HUES48 (cell line): ENCODE measurements at regions not wholly inside any gene's neighbourhood (a gene's known extent, or its start where the extent isn't known, plus 50 kb on each side); places are given as distances from the start of the nearest gene placed in this dataset.

ENCODE experiments used
- H3K27ac ChIP-seq: one replicate; pipeline ENCODE4 v1.7.0; 2013; ENCODE audit warnings: low read depth, low read length, inconsistent platforms
- H3K27me3 ChIP-seq: 2 replicates; pipeline ENCODE4 v1.6.1; 2013; ENCODE audit warnings: mild to moderate bottlenecking, low read length; ENCODE audit not compliant: control insufficient read depth, insufficient read depth
- H3K36me3 ChIP-seq: 2 replicates; pipeline ENCODE4 v1.6.1; 2013; ENCODE audit warnings: low read length; ENCODE audit not compliant: control insufficient read depth, insufficient read depth
- H3K4me1 ChIP-seq: 2 replicates; pipeline ENCODE4 v1.6.1; 2013; ENCODE audit warnings: mild to moderate bottlenecking, low read length; ENCODE audit not compliant: control insufficient read depth, insufficient read depth
- H3K4me3 ChIP-seq: 2 replicates; pipeline ENCODE4 v1.5.1; 2013; ENCODE audit warnings: mild to moderate bottlenecking, low read depth, low read length
- H3K9ac ChIP-seq: 2 replicates; pipeline ENCODE4 v1.6.1; 2013; ENCODE audit warnings: mild to moderate bottlenecking, low read depth, low read length, moderate library complexity
- H3K9me3 ChIP-seq: 2 replicates; pipeline ENCODE4 v1.6.1; 2013; ENCODE audit warnings: low read length; ENCODE audit not compliant: control insufficient read depth, insufficient read depth

DNA sequence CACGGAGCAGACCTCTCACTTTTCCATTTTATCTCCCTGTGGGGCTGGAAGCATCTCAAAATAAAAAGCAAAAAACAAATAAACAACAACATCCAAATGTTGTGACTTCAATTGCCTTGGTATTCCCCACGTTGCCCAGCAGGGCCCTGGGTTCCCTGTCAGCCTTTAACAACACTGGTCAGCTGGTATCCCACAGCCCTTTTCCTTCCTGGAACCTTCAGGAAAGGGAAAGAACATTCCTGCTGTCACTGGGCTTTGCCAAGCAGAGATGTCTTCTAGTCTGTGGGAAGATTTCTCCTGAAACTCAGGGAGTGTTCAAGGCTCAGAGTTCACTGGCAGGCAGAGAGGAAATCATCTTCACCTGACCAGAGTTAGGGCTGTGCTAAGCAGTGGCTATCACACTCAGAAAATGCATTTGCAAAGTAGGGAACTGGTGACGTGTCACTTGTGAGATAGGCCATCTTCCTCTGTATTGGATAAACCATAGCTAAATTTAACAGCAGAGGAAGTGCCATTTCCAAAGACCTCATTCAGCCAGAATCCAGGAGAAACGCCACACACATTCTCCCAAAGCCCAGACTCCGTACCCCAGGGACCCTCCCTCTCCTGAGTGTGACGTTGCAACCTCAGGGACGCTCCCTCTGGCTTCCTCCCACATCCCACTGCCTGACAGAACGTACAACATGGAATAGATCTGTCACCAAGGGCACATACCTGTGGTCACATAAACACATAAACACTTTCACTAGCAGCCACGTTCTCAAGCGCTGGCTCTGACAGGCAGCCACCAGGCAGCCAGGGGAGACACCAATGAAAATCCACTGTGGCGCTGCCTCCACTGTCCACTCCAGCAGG, 274.0 kb upstream of the DAPK1 start:
- Histone ChIP-seq H3K27ac (no peak overlapping the region), H3K4me1 (no peaks in the 10 kb centered on the region; the same call in 1 of the 2 replicates), H3K4me3 (no peak overlapping the region), H3K9me3 (no peaks in the 10 kb centered on the region), H3K27me3 (no peaks in the 10 kb centered on the region), H3K9ac (no peak overlapping the region), H3K36me3 (no peaks in the 10 kb centered on the region)

DNA sequence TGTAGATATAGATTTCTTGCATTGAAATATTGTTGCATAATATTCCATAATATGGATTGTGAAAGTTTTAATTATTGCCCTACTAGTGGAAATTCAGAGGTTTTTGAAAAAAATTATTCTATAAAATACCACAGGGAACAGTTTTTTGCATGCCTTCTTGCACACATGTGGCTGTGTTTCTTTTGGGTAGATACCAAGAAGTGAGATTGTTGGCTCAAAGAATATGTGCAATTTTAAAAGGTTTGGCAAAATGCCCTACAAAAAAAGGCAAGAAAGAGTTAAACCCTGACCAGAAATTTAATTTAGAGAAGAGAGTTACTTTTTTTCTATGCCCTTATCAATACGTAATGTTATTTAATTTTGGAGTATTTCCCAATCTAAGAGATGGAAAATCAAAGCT, 270.8 kb upstream of the DAPK1 start:
- Histone ChIP-seq H3K36me3 (no peaks in the 10 kb centered on the region), H3K9ac (no peak overlapping the region), H3K4me3 (no peak overlapping the region), H3K27me3 (no peaks in the 10 kb centered on the region), H3K4me1 (no peaks in the 10 kb centered on the region; the same call in 1 of the 2 replicates), H3K27ac (no peak overlapping the region), H3K9me3 (no peaks in the 10 kb centered on the region)

DNA sequence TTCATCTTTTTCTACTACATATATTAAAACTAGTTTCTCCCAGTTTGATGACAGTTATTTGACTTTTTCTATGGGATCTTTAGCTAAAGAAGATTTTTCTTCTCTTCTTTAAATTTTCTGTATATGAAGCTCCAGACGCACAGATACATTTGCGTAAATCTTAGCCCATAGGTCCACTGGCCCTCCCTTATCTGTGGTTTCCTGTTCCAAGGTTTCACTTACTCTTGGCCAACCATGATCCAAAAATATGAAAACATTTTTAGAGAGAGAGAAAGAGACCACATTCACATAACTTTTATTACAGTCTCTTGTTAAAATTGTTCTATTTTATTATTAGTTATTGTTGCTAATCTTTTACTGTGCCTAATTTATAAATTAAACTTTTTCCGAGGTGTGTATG, 270.2 kb upstream of the DAPK1 start:
- H3K36me3 ChIP-seq = no peaks in the 10 kb centered on the region
- H3K9ac ChIP-seq = no peak overlapping the region
- no peaks in the 10 kb centered on the region; the same call in 1 of the 2 replicates for H3K4me1 ChIP-seq
- H3K27me3 ChIP-seq = no peaks in the 10 kb centered on the region
- H3K27ac ChIP-seq = no peak overlapping the region
- H3K4me3 ChIP-seq = no peak overlapping the region
- H3K9me3 ChIP-seq = no peaks in the 10 kb centered on the region

DNA sequence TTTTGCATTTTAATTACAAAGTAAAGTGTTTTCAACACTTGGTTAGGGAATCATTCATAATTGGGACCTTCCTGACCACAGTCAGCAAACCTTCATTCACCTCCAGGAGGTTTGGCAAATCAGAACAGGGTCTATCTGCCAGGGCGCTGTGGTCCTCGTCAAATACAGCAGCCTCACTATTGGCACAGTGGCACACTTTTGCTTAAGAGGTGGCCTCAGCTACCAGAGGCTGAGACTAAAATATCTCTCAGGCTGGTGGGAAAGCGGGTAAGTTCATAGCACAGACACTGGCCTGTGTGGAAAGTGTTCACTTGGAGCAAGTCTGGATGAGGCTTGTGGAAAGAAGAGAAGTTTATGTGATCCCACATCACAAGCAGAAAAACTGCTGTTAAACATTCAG, 268.6 kb upstream of the DAPK1 start:
- no peak overlapping the region for H3K4me3 ChIP-seq
- H3K4me1 ChIP-seq = no peaks in the 10 kb centered on the region
- no peak overlapping the region for H3K27ac ChIP-seq
- no peaks in the 10 kb centered on the region for H3K36me3 ChIP-seq
- no peak overlapping the region for H3K9ac ChIP-seq
- H3K9me3 ChIP-seq = no peaks in the 10 kb centered on the region
- H3K27me3 ChIP-seq = no peaks in the 10 kb centered on the region

DNA sequence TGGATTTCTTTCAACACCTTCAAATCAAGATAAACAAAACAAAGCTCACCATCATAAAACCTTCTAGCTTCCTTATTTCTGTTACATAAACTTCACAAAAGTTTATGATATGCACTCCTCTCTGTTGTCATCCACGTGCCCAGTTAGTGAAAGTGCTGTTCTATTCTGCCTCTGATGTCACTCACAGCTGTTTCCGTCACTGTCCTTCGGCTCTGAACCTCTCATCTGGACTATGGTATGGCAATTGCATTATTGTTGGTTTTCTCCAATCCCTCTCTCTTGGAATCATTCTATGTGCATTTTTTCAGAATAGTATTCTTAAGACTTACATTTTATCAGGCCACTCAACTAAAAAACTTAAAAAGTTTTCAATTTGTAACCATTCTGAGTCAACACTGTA, 264.2 kb upstream of the DAPK1 start:
- Histone ChIP-seq H3K4me1 (no peaks in the 10 kb centered on the region), H3K27ac (no peak overlapping the region), H3K36me3 (no peaks in the 10 kb centered on the region), H3K9me3 (no peaks in the 10 kb centered on the region), H3K9ac (no peak overlapping the region), H3K4me3 (no peak overlapping the region), H3K27me3 (no peaks in the 10 kb centered on the region)

DNA sequence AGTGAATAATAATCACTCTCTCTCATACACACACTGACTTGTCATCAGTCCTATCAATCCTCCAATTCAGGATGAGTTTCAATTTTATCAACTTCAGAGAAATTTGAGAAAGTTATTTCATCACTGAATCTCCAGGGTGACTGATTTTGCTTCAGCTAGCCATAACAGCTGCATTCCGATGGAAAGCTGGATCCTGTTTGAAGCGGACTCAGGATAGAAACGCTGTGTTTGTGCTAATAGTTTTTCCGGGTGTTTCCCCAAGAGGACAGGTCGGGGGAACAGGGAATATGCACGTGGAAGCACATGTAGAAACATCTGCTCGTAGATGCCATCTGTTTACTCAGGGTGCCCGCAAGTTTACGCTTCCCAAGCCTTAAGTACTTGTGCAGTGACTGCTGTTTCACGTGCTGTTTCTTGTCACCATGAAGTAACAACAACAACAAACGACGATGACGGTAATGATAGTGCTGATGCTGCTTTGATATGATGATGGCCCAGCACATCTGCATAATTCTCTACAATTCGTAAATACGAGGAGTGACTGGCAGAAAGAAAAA, 263.7 kb upstream of the DAPK1 start:
- Histone ChIP-seq H3K4me1 (no peaks in the 10 kb centered on the region), H3K9ac (no peak overlapping the region), H3K36me3 (no peaks in the 10 kb centered on the region), H3K27ac (no peak overlapping the region), H3K27me3 (no peaks in the 10 kb centered on the region), H3K4me3 (no peak overlapping the region), H3K9me3 (no peaks in the 10 kb centered on the region)

DNA sequence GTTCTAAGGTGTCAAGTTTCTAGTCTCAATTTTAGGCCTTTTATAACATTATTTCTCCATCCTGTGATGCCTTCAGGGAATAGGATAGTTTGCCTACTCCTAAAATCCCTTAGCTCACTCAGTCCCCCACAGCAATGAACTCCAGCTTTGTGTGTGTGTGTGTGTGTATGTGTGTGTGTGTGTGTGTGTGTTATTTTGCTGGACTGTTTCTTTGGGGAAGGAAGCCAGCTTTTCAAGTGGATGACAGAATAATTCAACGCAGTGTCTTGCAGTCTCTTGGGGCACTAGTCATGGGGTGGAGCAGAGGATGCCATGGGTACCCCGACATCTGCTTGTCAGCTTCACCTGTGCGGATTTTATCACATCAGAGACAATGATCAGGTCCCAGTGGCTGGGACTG, 262.8 kb upstream of the DAPK1 start:
- Histone ChIP-seq H3K4me3 (no peak overlapping the region), H3K36me3 (no peaks in the 10 kb centered on the region), H3K9me3 (no peaks in the 10 kb centered on the region), H3K27me3 (no peaks in the 10 kb centered on the region), H3K9ac (no peak overlapping the region), H3K4me1 (no peaks in the 10 kb centered on the region), H3K27ac (no peak overlapping the region)

DNA sequence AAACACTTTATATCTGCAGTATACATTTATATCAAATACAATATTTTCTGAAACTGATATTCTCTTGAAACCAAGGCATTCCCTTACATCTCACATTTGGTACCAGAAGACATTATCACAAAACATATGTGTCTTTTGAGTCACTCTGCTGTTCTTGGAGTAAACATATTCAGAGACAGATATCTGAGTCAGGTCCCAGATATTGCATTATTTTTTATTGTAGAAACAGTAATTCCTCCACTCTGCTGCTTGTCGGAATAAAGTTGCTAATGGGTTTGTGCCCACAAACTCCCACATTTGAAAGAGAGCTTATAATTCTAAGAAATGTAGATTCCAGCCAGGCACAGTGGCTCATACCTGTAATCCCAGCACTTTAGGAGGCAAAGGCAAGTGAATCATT, 261.1 kb upstream of the DAPK1 start:
- no peaks in the 10 kb centered on the region for H3K9me3 ChIP-seq
- no peaks in the 10 kb centered on the region for H3K27me3 ChIP-seq
- no peak overlapping the region for H3K4me3 ChIP-seq
- H3K9ac ChIP-seq = no peak overlapping the region
- no peaks in the 10 kb centered on the region for H3K36me3 ChIP-seq
- no peaks in the 10 kb centered on the region for H3K4me1 ChIP-seq
- H3K27ac ChIP-seq = no peak overlapping the region

DNA sequence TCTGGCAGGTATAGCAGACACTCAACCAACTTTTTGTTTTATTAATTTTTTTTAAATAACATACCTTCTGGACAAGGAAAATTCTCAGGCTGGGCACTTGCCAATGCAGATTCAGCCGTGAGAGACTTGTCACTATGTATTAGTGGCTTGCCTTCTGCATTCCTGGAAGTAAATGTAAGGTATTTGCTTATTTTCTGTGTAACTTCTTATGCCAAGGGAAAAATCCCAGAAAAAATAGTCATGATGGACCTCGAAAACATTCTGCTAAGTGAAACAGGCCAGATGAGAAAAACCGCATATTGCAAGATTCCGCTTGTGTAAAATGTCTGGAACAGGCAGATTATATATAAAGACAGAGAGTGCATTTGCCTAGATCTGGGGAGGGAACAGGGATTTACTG, 260.3 kb upstream of the DAPK1 start:
- no peak overlapping the region for H3K4me3 ChIP-seq
- no peaks in the 10 kb centered on the region for H3K36me3 ChIP-seq
- no peaks in the 10 kb centered on the region for H3K9me3 ChIP-seq
- no peak overlapping the region for H3K9ac ChIP-seq
- no peaks in the 10 kb centered on the region for H3K27me3 ChIP-seq
- no peak overlapping the region for H3K27ac ChIP-seq
- H3K4me1 ChIP-seq = no peaks in the 10 kb centered on the region

DNA sequence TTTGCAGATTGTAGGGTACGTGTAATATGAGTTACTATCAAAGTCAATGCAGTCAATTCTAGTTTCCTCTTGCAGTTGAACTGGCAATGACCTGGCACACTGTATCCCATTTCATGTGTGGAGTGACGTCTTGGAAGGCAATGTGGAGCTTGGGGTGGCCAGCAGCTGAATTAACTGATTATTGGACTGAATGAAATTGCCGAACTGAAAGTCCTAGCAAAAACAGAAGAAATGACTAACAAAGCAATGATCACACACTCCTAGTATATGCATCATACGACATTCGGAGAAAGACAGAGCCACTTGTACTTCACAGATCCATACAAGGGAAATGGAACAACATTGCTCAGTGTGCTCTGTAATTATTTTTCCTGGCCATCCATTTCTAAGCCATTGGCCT, 259.1 kb upstream of the DAPK1 start:
- Histone ChIP-seq H3K4me3 (no peak overlapping the region), H3K36me3 (no peaks in the 10 kb centered on the region), H3K27ac (no peak overlapping the region), H3K9me3 (no peaks in the 10 kb centered on the region), H3K4me1 (no peaks in the 10 kb centered on the region), H3K9ac (no peak overlapping the region), H3K27me3 (no peaks in the 10 kb centered on the region)

DNA sequence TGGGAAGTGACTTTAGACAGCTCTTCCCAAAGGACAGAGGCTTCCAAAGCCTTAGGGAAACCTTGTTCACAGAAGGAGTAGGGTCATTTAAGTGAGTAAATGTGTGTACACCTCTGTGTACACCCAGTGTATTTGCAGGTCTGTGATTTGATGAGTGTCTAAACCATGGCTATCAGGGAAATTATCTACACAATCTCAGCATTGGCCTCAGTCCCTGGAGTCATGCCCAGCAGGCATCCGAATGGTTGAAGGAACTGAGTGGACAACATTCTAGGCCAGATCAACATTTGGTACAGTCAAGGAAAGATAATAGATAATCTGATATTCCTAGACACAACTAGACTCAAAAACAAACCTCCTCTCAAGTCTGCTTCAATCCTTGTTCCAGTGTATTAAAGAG, 258.4 kb upstream of the DAPK1 start:
- no peak overlapping the region for H3K4me3 ChIP-seq
- H3K4me1 ChIP-seq = no peaks in the 10 kb centered on the region
- no peaks in the 10 kb centered on the region for H3K27me3 ChIP-seq
- no peak overlapping the region for H3K9ac ChIP-seq
- no peak overlapping the region for H3K27ac ChIP-seq
- no peaks in the 10 kb centered on the region for H3K36me3 ChIP-seq
- no peaks in the 10 kb centered on the region for H3K9me3 ChIP-seq
